ENCODE measurements at regions not wholly inside any gene's neighbourhood (a gene's known extent, or its start where the extent isn't known, plus 50 kb on each side); places are given as distances from the start of the nearest gene placed in this dataset.
"Not testable (repeated sequence)": the region's sequence is repeated elsewhere in the genome, so short reads cannot be mapped to it uniquely, and the experiment has no call there.

DNA sequence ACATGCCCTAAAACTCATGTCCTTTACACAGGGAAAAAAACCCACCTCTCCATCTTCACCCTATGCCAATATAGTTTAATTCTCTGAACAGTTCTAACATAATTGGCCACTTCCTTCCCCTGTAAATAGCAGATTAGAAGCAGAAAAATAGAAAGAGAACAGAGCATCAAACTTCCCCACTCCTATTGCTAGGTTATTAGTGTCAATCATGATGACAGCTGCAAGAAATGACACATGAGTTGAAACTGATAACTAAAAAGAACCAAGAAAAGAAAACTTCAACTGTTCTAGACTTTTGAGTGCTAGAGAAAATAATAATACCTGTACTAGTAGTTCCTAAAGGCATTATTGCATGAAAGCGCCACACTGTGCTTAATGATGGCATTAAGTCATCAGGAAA lies 284.5 kb upstream of the TRPC5 start:
- DNase-seq, result no peak

GRCh38 chrX:112359906-112360305 lies 277.3 kb upstream of the TRPC5 start:
- no peak for DNase-seq

DNA sequence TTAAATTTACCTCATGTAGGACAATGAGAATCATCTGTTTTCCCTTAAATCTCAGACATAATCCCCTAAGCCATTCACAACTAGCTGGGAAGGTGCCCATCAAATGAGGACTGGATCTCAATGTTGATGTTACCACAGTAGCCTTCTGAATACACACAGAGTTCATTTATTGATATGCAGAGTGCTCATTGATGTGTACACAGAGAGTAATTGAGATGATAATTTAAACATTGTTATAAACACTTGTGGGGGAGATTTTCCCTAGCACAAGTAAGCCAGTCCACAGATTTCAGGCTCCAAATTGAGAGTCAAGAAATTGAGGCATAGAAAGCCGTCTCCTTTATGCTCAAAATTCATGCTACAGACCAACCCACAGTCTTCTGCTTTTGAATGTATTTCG lies 273.4 kb upstream of the TRPC5 start:
- DNase-seq, result no peak

GRCh38 chrX:112341598-112341997 lies 259.0 kb upstream of the TRPC5 start:
- no peak for DNase-seq

GRCh38 chrX:112313201-112313600 lies 230.6 kb upstream of the TRPC5 start:
- DNase-seq, result no peak

GRCh38 chrX:112306027-112306426 lies 223.5 kb upstream of the TRPC5 start:
- DNase-seq, result no peak

GRCh38 chrX:112279940-112280339 lies 197.4 kb upstream of the TRPC5 start:
- DNase-seq, result no peak

GRCh38 chrX:112270991-112271390 lies 188.4 kb upstream of the TRPC5 start:
- no peak for DNase-seq

DNA sequence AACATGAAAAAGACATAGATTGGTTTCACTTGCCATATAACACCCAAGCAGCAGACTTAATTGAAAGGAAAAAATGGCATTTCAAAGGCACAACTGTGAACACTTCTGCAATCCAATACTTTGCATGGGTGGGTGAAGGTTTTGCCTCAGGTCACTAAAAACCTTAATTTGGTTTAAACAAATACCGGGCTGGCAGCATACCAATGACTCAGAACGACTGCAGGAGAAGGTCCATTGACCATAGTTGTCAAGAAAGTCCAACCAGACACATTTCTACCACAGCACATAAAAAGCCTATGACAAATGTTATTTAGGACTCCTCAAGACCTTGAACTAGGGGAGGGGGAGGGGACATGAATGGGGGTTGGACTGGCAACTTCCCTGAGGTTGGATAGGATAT lies 183.6 kb upstream of the TRPC5 start:
- DNase-seq, result no peak

- no peak for DNase-seq
Measured at GRCh38 chrX:112259375-112259774, 176.8 kb upstream of the TRPC5 start.

DNA sequence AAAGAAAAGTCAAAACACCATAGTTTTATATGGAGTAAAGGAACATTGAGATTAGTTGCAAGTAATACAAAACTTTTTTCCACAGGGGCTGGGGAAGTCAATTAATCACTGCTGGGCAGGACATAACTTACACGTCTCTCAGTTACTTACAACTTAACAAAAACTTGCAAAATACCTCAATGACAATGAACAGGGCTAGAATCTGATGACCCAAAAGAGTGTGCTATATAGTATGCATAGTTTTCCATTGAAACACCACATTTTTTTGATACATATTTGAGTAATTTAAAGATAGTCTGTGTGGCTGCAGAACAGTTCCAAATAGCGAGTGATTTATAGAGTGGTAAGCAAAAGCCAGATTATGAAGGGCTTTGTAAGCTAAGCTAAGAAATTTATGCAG lies 172.3 kb upstream of the TRPC5 start:
- DNase-seq, result no peak

- DNase-seq, result no peak
Measured at GRCh38 chrX:112247714-112248113, 165.1 kb upstream of the TRPC5 start.

DNA sequence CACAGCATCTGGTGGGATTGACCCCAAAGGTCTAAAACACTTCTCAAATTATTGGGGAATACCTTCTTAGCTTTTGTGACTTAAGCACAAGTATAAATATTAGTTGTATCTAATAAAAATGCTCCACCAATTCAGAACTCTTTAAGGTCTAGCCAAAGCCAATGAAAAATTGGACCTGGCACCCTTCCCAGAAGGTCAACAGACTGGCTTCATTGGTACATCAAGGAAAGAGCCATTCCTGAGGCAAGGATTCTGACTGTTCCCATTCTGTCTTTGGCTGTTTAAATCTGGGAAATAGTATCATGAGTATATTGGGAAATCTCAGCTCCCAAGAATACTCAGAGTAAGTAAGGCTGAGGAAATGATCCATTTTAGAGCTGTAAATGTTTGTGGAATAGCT lies 153.0 kb upstream of the TRPC5 start:
- DNase-seq, result peak in 1 of 51 donors; percentile 0

DNA sequence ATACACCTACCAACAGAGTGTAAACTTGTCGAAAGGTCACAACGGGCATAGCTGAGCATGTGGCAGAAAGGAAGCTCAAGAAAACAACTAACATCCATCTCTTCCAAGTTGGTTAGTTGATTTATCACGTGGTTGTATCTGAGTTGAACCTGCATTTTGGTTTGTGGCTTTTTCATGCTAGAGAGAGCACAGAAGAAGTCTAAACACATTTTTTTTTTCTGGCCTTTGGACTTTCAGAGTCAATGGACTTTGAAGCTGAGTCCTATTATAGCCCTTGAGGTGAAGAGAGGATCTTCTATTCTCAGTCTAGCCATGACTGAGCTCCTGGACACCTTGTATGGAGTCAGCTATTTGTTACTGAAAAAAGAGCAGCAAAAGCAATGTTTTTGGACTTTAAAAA lies 150.6 kb upstream of the TRPC5 start:
- no peak for DNase-seq

- DNase-seq, result not testable (repeated sequence)
Measured at GRCh38 chrX:112226795-112227194, 144.2 kb upstream of the TRPC5 start.

DNA sequence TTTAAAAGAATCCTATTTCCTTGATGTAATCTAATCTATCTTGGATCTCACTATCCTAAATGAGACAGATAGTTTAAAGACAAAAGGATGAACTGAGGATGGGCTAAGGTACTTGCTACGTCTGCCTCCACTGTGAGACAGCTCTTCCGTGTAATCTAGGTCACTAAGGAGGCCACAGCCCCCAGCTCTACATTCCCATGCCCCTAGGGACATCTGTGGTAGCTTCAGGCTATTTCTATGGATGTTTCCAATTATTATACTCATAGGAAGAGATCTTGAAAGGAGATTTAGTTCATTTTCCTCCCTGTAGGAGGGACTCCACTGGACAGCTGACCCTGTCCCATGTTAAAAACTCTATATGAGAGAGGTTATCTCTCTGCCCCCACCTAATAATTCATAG lies 140.8 kb upstream of the TRPC5 start:
- no peak for DNase-seq

GRCh38 chrX:112218388-112218787 lies 135.8 kb upstream of the TRPC5 start:
- DNase-seq, result no peak

GRCh38 chrX:112211459-112211858 lies 128.9 kb upstream of the TRPC5 start:
- no peak for DNase-seq

- no peak for DNase-seq
Measured at GRCh38 chrX:112197840-112198239, 115.3 kb upstream of the TRPC5 start.

DNA sequence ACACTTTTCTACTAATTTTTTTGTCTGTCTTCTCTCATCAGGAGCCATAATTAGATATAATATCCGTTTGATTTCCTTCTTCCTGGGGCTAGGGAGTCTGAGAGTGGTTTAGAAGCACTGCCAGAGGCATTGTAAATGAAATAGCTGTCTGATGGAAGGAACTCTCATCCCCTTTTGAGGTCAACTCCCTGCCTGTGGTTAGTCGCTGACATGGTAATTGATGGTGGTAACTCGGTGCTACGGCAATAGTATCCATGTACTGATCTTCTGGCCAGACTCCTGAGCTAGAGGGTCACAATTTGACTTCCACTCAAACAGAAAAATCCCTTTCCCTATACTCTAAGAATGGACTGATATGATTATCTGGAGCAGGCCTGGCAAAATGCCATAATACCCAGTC lies 108.1 kb upstream of the TRPC5 start:
- DNase-seq, result no peak

GRCh38 chrX:112181361-112181760 lies 98.8 kb upstream of the TRPC5 start:
- not testable (repeated sequence) for DNase-seq

GRCh38 chrX:112164420-112164819 lies 81.8 kb upstream of the TRPC5 start:
- no peak for DNase-seq

- no peak for DNase-seq
Measured at GRCh38 chrX:112163906-112164305, 81.3 kb upstream of the TRPC5 start.

- DNase-seq, result no peak
Measured at GRCh38 chrX:112148397-112148796, 65.8 kb upstream of the TRPC5 start.

- DNase-seq, result peak in 15 of 51 donors; percentile 0 to 2 (median 0)
Measured at GRCh38 chrX:112147206-112147605, 64.6 kb upstream of the TRPC5 start.

Data from hypothalamus (tissue), 51 donors.